K562 (cell line): ENCODE measurements at regions not wholly inside any gene's neighbourhood (a gene's known extent, or its start where the extent isn't known, plus 50 kb on each side); places are given as distances from the start of the nearest gene placed in this dataset.

Experiments
- ATAC-seq: fragments of 200-7000 bp; cut with Tn5 transposase; 3 replicates; pipeline ENCODE4 v1.9.1; 2020; ENCODE audit warnings: moderate library complexity
- BruUV-seq: library from RNA; stranded (reverse); fragments of 400-500 nt; replicated peaks from 2 replicates; lab custom pipeline; 2021; lab: Mats Ljungman, UMichigan
- CTCF ChIA-PET: fragments of 300-600 bp; formaldehyde crosslinking; extraction: SDS; loops from one replicate; lab custom pipeline; 2021; ENCODE audit warnings: low intra/inter-chr PET ratio; lab: Yijun Ruan, JAX
- POLR2A ChIA-PET: fragments of 300-600, 350-650 bp; sonication (Branson Sonifier 250); formaldehyde crosslinking; extraction: SDS; loops from one replicate; lab custom pipeline; 2021; ENCODE audit warnings: antibody characterized with exemption, inconsistent platforms; lab: Yijun Ruan, JAX
- DNase-seq, 4 experiments: peaks; one replicate each; pipeline versions ENCODE4 v3.0.0 to v3.0.0-alpha.2; 2011 to 2018; ENCODE audit warnings: low spot score in 3 of 4, mixed read lengths in 3 of 4; ENCODE audit errors: extremely low read depth in 1 of 4
- FAIRE-seq: peaks from 2 replicates; lab custom pipeline; 2011; peaks lifted over from hg19 to GRCh38; lab: Jason Lieb, UNC
- H2AFZ ChIP-seq: 2 replicates; pipeline ENCODE4 v1.6.0; 2011; ENCODE audit warnings: low read depth, low read length, control low read depth, inconsistent platforms
- H3K27ac ChIP-seq: fragments of 200-600 bp; 3 replicates; pipeline ENCODE4 v1.8.0; 2011; ENCODE audit warnings: low read depth, mild to moderate bottlenecking, control low read depth, inconsistent platforms, low read length, moderate library complexity, mixed read lengths; ENCODE audit errors: extremely low read depth
- H3K27me3 ChIP-seq, 2 experiments: fragments of 300-600 bp in 1 of 2; 2 replicates in 1 of 2; 3 replicates in 1 of 2; pipeline versions ENCODE4 v1.6.0 to v1.8.0; 2011; ENCODE audit warnings: inconsistent platforms in 2 of 2, low read length in 2 of 2, mild to moderate bottlenecking in 1 of 2, mixed read lengths in 1 of 2, moderate library complexity in 1 of 2; ENCODE audit not compliant: control insufficient read depth in 2 of 2, insufficient read depth in 2 of 2
- H3K36me3 ChIP-seq: fragments of 300-600 bp; 3 replicates; pipeline ENCODE4 v1.8.0; 2011; ENCODE audit warnings: mild to moderate bottlenecking, low read length, inconsistent platforms; ENCODE audit not compliant: control insufficient read depth, insufficient read depth
- H3K4me1 ChIP-seq, 2 experiments: fragments of 200-600 bp in 1 of 2; replicated peaks in 1 of 2; 2 replicates in 1 of 2; 3 replicates in 1 of 2; pipeline versions ENCODE4 v1.5.1 to v1.8.0; 2011; ENCODE audit warnings: inconsistent platforms in 2 of 2, low read length in 2 of 2, mild to moderate bottlenecking in 1 of 2, mixed read lengths in 1 of 2, moderate library complexity in 1 of 2; ENCODE audit not compliant: control insufficient read depth in 2 of 2, insufficient read depth in 2 of 2
- H3K4me2 ChIP-seq: 2 replicates; pipeline ENCODE4 v1.6.1; 2011; ENCODE audit warnings: low read length, control low read depth, inconsistent platforms, mixed read lengths; ENCODE audit not compliant: insufficient read depth
- H3K4me3 ChIP-seq: fragments of 200-600 bp; sonication (generic), shearing (Covaris generic); 2 replicates; pipeline ENCODE4 v1.5.1; 2016; ENCODE audit warnings: control low read depth, inconsistent platforms
- H3K79me2 ChIP-seq: fragments of 200-600 bp; 3 replicates; pipeline ENCODE4 v1.8.0; 2011; ENCODE audit warnings: low read length, inconsistent platforms; ENCODE audit not compliant: control insufficient read depth, insufficient read depth
- H3K9ac ChIP-seq, 2 experiments: 2 replicates each; pipeline versions ENCODE4 v1.6.0 to v1.6.1; 2011; ENCODE audit warnings: low read depth in 2 of 2, low read length in 2 of 2, control low read depth in 1 of 2, inconsistent platforms in 1 of 2, mild to moderate bottlenecking in 1 of 2, mixed read lengths in 1 of 2; ENCODE audit not compliant: insufficient read depth in 1 of 2
- H3K9me1 ChIP-seq: one replicate; pipeline ENCODE4 v1.6.0; 2011; ENCODE audit warnings: inconsistent platforms, mild to moderate bottlenecking, low read length, moderate library complexity; ENCODE audit not compliant: control insufficient read depth, insufficient read depth
- H3K9me3 ChIP-seq: replicated peaks from 2 replicates; pipeline ENCODE4 v1.5.1; 2011; ENCODE audit warnings: low read depth, low read length, inconsistent platforms; ENCODE audit not compliant: control insufficient read depth, insufficient read depth
- H4K20me1 ChIP-seq: replicated peaks from 2 replicates; pipeline ENCODE4 v1.6.1; 2011; ENCODE audit warnings: low read length, inconsistent platforms, mixed read lengths; ENCODE audit not compliant: control insufficient read depth, insufficient read depth
- CAMTA2 ChIP-seq: fragments of 250-450 bp; sonication (Bioruptor Pico); conservative IDR thresholded peaks from 2 replicates; pipeline ENCODE4 v1.5.1; 2022
- CBX8 ChIP-seq: fragments of 200-600 bp; sonication (generic); IDR thresholded peaks from 2 replicates; pipeline ENCODE4 v1.6.1; 2012; ENCODE audit warnings: borderline replicate concordance, mixed run types, low read depth, mild to moderate bottlenecking, moderate library complexity, mixed read lengths, low read length, control low read depth, inconsistent platforms; ENCODE audit not compliant: poor library complexity, severe bottlenecking; ENCODE audit errors: extremely low read depth
- CC2D1A ChIP-seq: fragments of 450-650 bp; IDR thresholded peaks from 2 replicates; pipeline ENCODE4 v1.6.1; 2017; ENCODE audit warnings: mild to moderate bottlenecking
- ETV5 ChIP-seq: sonication (generic); formaldehyde crosslinking; IDR thresholded peaks from 2 replicates; pipeline ENCODE4 v1.4.0; 2020; ENCODE audit warnings: low read depth, mild to moderate bottlenecking, missing genetic modification reagents
- HDAC1 ChIP-seq, 2 experiments: fragments of 450-650 bp; IDR thresholded peaks; 2 replicates each; pipeline ENCODE4 v1.6.1; 2016 to 2017; ENCODE audit warnings: inconsistent platforms in 1 of 2, mild to moderate bottlenecking in 1 of 2, moderate library complexity in 1 of 2
- IRF2 ChIP-seq: sonication (generic); formaldehyde crosslinking; IDR thresholded peaks from 2 replicates; pipeline ENCODE4 v1.8.1; 2022; ENCODE audit warnings: mild to moderate bottlenecking, missing genetic modification reagents
- MIER1 ChIP-seq: fragments of 450-650 bp; IDR thresholded peaks from 2 replicates; pipeline ENCODE4 v1.6.1; 2016; ENCODE audit warnings: antibody characterized with exemption, mild to moderate bottlenecking, low read depth
- RB1 ChIP-seq: fragments of 450-650 bp; IDR thresholded peaks from 2 replicates; pipeline ENCODE4 v1.6.1; 2017; ENCODE audit warnings: low read depth, mild to moderate bottlenecking
- SIN3B ChIP-seq: fragments of 450-650 bp; IDR thresholded peaks from 2 replicates; pipeline ENCODE4 v1.6.1; 2017; ENCODE audit warnings: low read depth, mild to moderate bottlenecking, moderate library complexity
- SMARCA5 ChIP-seq: fragments of 450-650 bp; IDR thresholded peaks from 2 replicates; pipeline ENCODE4 v1.6.1; 2016
- SNAPC5 ChIP-seq: fragments of 250-450 bp; sonication (Bioruptor Pico); IDR thresholded peaks from 2 replicates; pipeline ENCODE4 v1.8.0; 2021; ENCODE audit warnings: moderate library complexity, mild to moderate bottlenecking, inconsistent platforms
- SNIP1 ChIP-seq: fragments of 450-650 bp; IDR thresholded peaks from 2 replicates; pipeline ENCODE4 v1.7.1; 2017; ENCODE audit warnings: low read depth, mild to moderate bottlenecking
- TBP ChIP-seq: optimal IDR thresholded peaks from 2 replicates; pipeline ENCODE3; 2011; ENCODE audit warnings: low read depth, low read length, improper control_type of control experiment
- TEAD2 ChIP-seq: fragments of 450-650 bp; IDR thresholded peaks from 2 replicates; pipeline ENCODE4 v1.6.1; 2016; ENCODE audit warnings: missing genetic modification characterization, control low read depth, missing compliant biosample characterization
- TRIM25 ChIP-seq: fragments of 450-650 bp; IDR thresholded peaks from 2 replicates; pipeline ENCODE4 v1.7.0; 2016; ENCODE audit warnings: borderline replicate concordance
- USF1 ChIP-seq: sonication (generic); formaldehyde crosslinking; IDR thresholded peaks from 2 replicates; pipeline ENCODE4 v1.9.0; 2022; ENCODE audit warnings: mild to moderate bottlenecking, missing genetic modification reagents
- ZC3H8 ChIP-seq: fragments of 450-650 bp; IDR thresholded peaks from 2 replicates; pipeline ENCODE4 v1.6.1; 2017
- ZNF12 ChIP-seq: sonication (generic); formaldehyde crosslinking; IDR thresholded peaks from 2 replicates; pipeline ENCODE4 v1.4.0; 2020; ENCODE audit warnings: mild to moderate bottlenecking, missing genetic modification reagents
- ZNF133 ChIP-seq: fragments of 250-450 bp; sonication (Bioruptor Pico); IDR thresholded peaks from 2 replicates; pipeline ENCODE4 v1.4.0; 2020; ENCODE audit warnings: mild to moderate bottlenecking
- WGBS: fragments of 100-300 bp; shearing (Covaris generic); methylation state at CpG from one replicate; pipeline ENCODE4 v1.1.6; 2016; ENCODE audit warnings: low coverage, mixed read lengths; ENCODE audit not compliant: insufficient coverage; ENCODE audit errors: missing lambda C conversion rate; 5-methylcytosine and 5-hydroxymethylcytosine counted together
- in situ Hi-C: fragments of 300-500 bp; cut with MboI; formaldehyde crosslinking; loops from 4 replicates; pipeline ENCODE4 v1.15.0; 2018; ENCODE audit warnings: inconsistent platforms, mixed read lengths
- intact Hi-C: fragments of 100-400 bp; cut with micrococcal nuclease; formaldehyde crosslinking; loops from 2 replicates; pipeline ENCODE4 v1.14.2; 2022

GRCh38 chr13:103194871-103195270 lies 128.7 kb upstream of the SLC10A2 start:
- Histone ChIP-seq H4K20me1 (no peaks in the 10 kb centered on the region), H3K27me3 (no peaks in the 10 kb centered on the region), H3K4me3 (no peak overlapping the region), H2AFZ (no peak overlapping the region), H3K36me3 (no peaks in the 10 kb centered on the region), H3K4me1 (no peaks in the 10 kb centered on the region), H3K79me2 (no peaks in the 10 kb centered on the region), H3K9me3 (no peaks in the 10 kb centered on the region), H3K4me2 (no peak overlapping the region), H3K9ac (no peak overlapping the region), H3K9me1 (no peaks in the 10 kb centered on the region), H3K27ac (no peak overlapping the region)
- no TSS peak for BruUV-seq
- intact Hi-C loops: no loop called here
- no peak for TF ChIP-seq ZNF12 (CRISPR knock-in tag)
- TF ChIP-seq TEAD2 (tag): no peak
- no peak for TF ChIP-seq TBP
- no peak for TF ChIP-seq HDAC1 (IDR thresholded peaks at IDR 0.05)
- TF ChIP-seq USF1 (CRISPR knock-in tag): no peak
- TF ChIP-seq SIN3B: no peak
- TF ChIP-seq RB1: no peak
- TF ChIP-seq ZNF133: no peak
- TF ChIP-seq CC2D1A: no peak
- no peak for TF ChIP-seq CBX8
- TF ChIP-seq ETV5 (CRISPR knock-in tag): no peak
- TF ChIP-seq ZC3H8: no peak
- no peak for TF ChIP-seq SNIP1
- no peak for TF ChIP-seq MIER1
- no peak for TF ChIP-seq IRF2 (CRISPR knock-in tag)
- no peak for TF ChIP-seq TRIM25
- no peak for TF ChIP-seq SMARCA5
- TF ChIP-seq CAMTA2: no peak
- no peak for TF ChIP-seq SNAPC5 (CRISPR knock-in tag)
- DNase-seq (no peak), FAIRE-seq (no peak), ATAC-seq (no peak)
- POLR2A ChIA-PET: no interaction called here
- in situ Hi-C loops: no loop called here
- 0% methylated on average over 2 of the region's 2 CpGs for WGBS
- CTCF ChIA-PET: no interaction called here
